Lower leg skin (tissue), 4 donors: ENCODE measurements at regions not wholly inside any gene's neighbourhood (a gene's known extent, or its start where the extent isn't known, plus 50 kb on each side); places are given as distances from the start of the nearest gene placed in this dataset.
A peak's percentile ranks its signal among the peaks of the same experiment; 100 is the strongest.
"Not testable (repeated sequence)": the region's sequence is repeated elsewhere in the genome, so short reads cannot be mapped to it uniquely, and the experiment has no call there.

Experiments used
- DNase-seq, 2 donors: peaks; one replicate each; pipeline ENCODE4 v3.0.0-alpha.2; 2019; ENCODE audit warnings: low spot score in 2 of 2
- H3K4me3 ChIP-seq: fragments of 200-600 bp; sonication (generic); 2 replicates; pipeline ENCODE4 v1.5.1; 2017; ENCODE audit warnings: mild to moderate bottlenecking, low read depth; ENCODE audit not compliant: poor library complexity, severe bottlenecking
- CTCF ChIP-seq, 3 donors: fragments of 450-650 bp; IDR thresholded peaks; one replicate each; pipeline ENCODE4 v1.5.1; 2016; ENCODE audit warnings: antibody characterized with exemption in 3 of 3, mild to moderate bottlenecking in 3 of 3, moderate library complexity in 2 of 3
- POLR2A ChIP-seq, 2 donors: fragments of 450-650 bp; IDR thresholded peaks; one replicate each; pipeline ENCODE4 v1.6.1; 2016 to 2017; ENCODE audit warnings: antibody characterized with exemption in 2 of 2, mild to moderate bottlenecking in 1 of 2, moderate library complexity in 1 of 2
- WGBS, 2 donors: methylation state at CpG; one replicate each; pipeline ENCODE4 v1.1.5; 2018; 5-methylcytosine and 5-hydroxymethylcytosine counted together
- intact Hi-C: fragments of 100-400 bp; cut with DNase I; formaldehyde crosslinking; loops from one replicate; pipeline ENCODE4 v1.15.0; 2023; ENCODE audit warnings: low total_unique reads

GRCh38 chr17:22707626-22708025 lies 1015.3 kb downstream of the KCNJ18 start:
- no peak for DNase-seq
- no peak overlapping the region for H3K4me3 ChIP-seq
- WGBS, 2 donors: 44 to 45% methylated on average over 2 of the region's 2 CpGs
- intact Hi-C loops: no loop called here
- TF ChIP-seq POLR2A (IDR thresholded peaks at IDR 0.05): no peak

- intact Hi-C loops: no loop called here
- H3K4me3 ChIP-seq: no peak overlapping the region
- no peak for DNase-seq
- 74 to 100% methylated on average over 2 of the region's 2 CpGs for WGBS, 2 donors
- TF ChIP-seq POLR2A (IDR thresholded peaks at IDR 0.05) (no peak), CTCF (IDR thresholded peaks at IDR 0.05) (no peak)
These were observed 1024.9 kb downstream of the KCNJ18 start for GRCh38 chr17:22717211-22717610.

GRCh38 chr17:22718689-22719088 lies 1026.4 kb downstream of the KCNJ18 start:
- DNase-seq: no peak
- 12 to 22% methylated on average over 2 of the region's 2 CpGs for WGBS, 2 donors
- no peak for TF ChIP-seq CTCF (IDR thresholded peaks at IDR 0.05)
- TF ChIP-seq POLR2A (IDR thresholded peaks at IDR 0.05): no peak
- no peak overlapping the region for H3K4me3 ChIP-seq
- intact Hi-C loops: no loop called here

- WGBS, 2 donors: 90 to 92% methylated on average over 14 to 17 of the region's 27 CpGs
- DNase-seq: peak in 1 of 2 donors; percentile 59
These were observed 1048.7 kb downstream of the KCNJ18 start for GRCh38 chr17:22741066-22741465.

More at GRCh38 chr17:22741066-22741465, 1048.7 kb downstream of the KCNJ18 start:
- intact Hi-C loops, H3K4me3 ChIP-seq: not testable (repeated sequence)
